ENCODE measurements at regions not wholly inside any gene's neighbourhood (a gene's known extent, or its start where the extent isn't known, plus 50 kb on each side); places are given as distances from the start of the nearest gene placed in this dataset.

DNA sequence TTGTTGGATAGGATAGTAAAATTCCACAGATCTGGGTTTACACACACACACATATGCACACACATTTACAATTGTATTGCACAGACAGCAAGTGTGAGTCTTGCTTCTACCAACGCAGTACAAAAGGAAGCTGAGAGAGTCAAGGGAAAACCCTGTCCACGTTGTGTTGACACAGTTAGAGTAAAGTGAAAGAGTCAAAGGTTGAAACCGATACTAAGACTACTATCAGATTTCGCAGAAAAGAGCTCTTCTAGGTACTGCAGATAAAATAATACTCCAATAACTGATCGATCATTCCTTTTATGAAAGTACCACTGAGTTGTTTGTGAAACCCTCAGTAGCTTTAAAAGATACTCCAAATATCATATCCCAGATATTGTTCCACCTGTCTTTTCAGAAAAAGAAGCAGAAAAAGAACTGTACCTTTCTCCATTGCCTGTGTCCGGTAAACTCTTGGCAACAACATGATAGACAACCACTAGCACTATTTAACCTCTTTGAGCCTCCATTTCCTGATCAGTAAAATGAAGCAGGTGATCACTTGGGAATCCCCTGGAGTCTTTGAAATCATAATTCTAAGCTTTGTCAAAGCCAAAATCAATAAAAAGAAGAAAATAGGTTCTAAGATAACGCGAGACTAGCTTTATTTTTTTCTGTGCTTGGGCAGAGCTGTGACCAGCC is 224.6 kb upstream of the FOXN3 start:
- no peak overlapping the region for H3K4me3 ChIP-seq (ENCODE audit: low read depth, low read length)
- no peak for DNase-seq (ENCODE audit: low read depth)

GRCh38 chr14:89640141-89640540 is 223.1 kb upstream of the FOXN3 start:
- no peak for DNase-seq (ENCODE audit: low read depth)
- no peak overlapping the region for H3K4me3 ChIP-seq (ENCODE audit: low read depth, low read length)

- no peak overlapping the region for H3K4me3 ChIP-seq (ENCODE audit: low read depth, low read length)
- no peak for DNase-seq (ENCODE audit: low read depth)
Observed at GRCh38 chr14:89639687-89640086, 222.7 kb upstream of the FOXN3 start.

- H3K4me3 ChIP-seq (ENCODE audit: low read depth, low read length), result no peak overlapping the region
- no peak for DNase-seq (ENCODE audit: low read depth)
Observed at GRCh38 chr14:89638891-89639290, 221.9 kb upstream of the FOXN3 start.

DNA sequence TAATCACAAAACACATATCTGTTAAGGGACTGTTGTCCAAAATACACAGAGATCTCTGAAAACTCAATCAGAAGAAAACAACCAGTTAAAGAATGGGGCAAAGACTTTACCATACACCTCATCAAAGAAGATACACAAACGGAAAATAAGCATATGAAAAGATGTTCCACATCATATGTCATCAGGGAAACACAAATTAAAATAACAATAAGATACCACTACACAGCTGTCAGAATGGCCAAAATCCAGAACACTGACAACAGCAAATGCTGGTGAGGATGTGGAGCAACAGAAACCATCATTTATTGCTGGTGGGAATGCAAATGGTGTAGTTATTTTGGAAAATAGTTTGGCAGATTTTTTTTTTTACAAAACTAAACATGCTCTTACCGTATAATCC is 220.5 kb upstream of the FOXN3 start:
- DNase-seq (ENCODE audit: low read depth), result no peak
- H3K4me3 ChIP-seq (ENCODE audit: low read depth, low read length), result no peak overlapping the region

DNA sequence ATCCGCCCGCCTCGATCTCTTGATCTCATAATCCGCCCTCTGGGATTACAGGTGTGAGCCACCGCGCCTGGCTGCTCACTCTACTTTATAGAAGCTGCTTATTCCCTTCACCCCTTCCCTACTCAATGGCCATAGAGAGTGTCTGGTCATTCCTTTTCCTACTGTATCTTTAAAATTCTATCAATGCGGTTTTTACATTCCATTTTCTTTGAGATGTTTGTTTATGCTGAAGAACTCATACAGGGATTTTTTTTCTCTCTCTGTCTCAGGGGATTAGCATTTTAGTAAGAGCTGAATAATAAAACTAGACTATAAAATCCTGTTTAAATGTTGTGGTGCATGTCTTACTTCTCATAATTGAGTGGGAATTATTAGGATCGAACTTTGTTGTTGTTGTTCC is 218.6 kb upstream of the FOXN3 start:
- H3K4me3 ChIP-seq (ENCODE audit: low read depth, low read length), result no peak overlapping the region

GRCh38 chr14:89634037-89634436 is 217.0 kb upstream of the FOXN3 start:
- no peak for DNase-seq (ENCODE audit: low read depth)
- no peak overlapping the region for H3K4me3 ChIP-seq (ENCODE audit: low read depth, low read length)

More for the DNA sequence above, 218.6 kb upstream of the FOXN3 start:
- DNase-seq (ENCODE audit: low read depth), result no peak

GRCh38 chr14:89630101-89630829 is 213.2 kb upstream of the FOXN3 start:
- no peak overlapping the region for H3K4me3 ChIP-seq (ENCODE audit: low read depth, low read length)
- DNase-seq (ENCODE audit: low read depth), result no peak

GRCh38 chr14:89629383-89629782 is 212.3 kb upstream of the FOXN3 start:
- no peak overlapping the region for H3K4me3 ChIP-seq (ENCODE audit: low read depth, low read length)
- DNase-seq (ENCODE audit: low read depth), result no peak

GRCh38 chr14:89628521-89628920 is 211.5 kb upstream of the FOXN3 start:
- no peak overlapping the region for H3K4me3 ChIP-seq (ENCODE audit: low read depth, low read length)
- DNase-seq (ENCODE audit: low read depth), result no peak

- H3K4me3 ChIP-seq (ENCODE audit: low read depth, low read length), result no peak overlapping the region
- DNase-seq (ENCODE audit: low read depth), result no peak
Observed at GRCh38 chr14:89626233-89626806, 209.3 kb upstream of the FOXN3 start.

- no peak overlapping the region for H3K4me3 ChIP-seq (ENCODE audit: low read depth, low read length)
- no peak for DNase-seq (ENCODE audit: low read depth)
Observed at GRCh38 chr14:89625731-89626232, 208.7 kb upstream of the FOXN3 start.

DNA sequence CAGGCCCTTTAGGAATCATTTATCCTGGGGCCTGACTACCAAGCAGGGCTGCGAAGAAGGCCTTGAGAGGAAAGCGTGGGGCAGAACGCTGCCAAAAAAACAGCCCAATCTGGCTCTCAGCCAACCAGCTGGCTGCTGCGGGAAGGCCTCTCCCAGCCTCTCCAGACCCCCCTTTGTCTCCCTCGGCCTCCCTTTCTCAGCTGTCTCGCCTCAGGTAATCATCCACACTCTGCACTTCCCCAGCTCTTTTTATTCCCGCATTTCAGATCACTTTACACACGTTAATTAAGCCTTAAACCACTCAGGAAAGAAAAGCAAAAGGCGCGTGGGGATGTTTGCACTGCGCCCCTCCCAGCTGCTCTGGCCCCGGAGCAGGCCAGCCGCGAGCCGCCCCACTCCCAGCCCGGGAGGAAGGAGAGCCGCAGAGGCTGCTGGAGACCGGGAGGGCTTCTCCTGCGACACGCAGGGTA is 208.2 kb upstream of the FOXN3 start:
- no peak for DNase-seq (ENCODE audit: low read depth)
- H3K4me3 ChIP-seq (ENCODE audit: low read depth, low read length), result no peak overlapping the region

- H3K4me3 ChIP-seq (ENCODE audit: low read depth, low read length), result no peak overlapping the region
- no peak for DNase-seq (ENCODE audit: low read depth)
Observed at GRCh38 chr14:89624500-89625156, 207.6 kb upstream of the FOXN3 start.

DNA sequence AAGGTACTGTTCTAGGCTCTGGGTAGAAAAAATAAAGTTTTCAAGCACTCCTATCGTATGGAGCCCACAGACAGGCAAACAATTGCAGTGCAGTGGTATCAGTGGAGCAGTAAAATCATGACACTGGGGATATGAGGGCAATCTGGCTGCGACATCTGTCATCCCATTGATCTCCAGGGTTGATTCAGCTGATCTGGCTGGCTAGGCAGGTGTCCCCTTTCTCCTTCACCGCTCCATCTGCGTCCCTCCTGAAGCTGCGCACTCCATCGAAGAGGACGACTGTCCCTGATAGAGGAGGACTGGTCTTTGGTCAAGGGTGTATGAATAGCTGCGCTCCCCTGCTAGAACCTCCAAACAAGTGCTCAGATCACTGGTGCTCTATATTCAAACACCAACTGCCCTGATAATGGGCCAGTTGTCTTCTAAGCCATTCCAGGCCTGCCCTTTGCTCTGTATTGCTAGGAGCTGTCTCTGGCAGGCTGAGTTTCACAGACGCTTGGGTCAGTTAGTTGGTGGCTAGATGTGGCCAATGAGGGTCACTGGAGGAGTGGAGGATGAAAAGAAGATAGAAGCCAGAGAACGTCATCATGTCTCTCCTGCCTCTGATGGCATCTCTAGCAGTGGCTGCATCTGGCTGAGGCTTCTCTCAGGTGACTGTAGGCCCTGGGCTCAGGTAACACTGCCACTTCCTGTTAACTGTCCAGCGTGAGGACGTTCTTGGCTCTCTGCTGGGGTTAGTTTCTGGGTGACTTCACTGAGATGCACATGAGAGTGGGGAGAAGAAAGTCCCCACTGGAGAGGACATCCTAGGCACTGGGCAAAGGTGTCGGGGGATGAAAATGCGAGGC is 205.0 kb upstream of the FOXN3 start:
- no peak for DNase-seq (ENCODE audit: low read depth)
- no peak overlapping the region for H3K4me3 ChIP-seq (ENCODE audit: low read depth, low read length)

- DNase-seq (ENCODE audit: low read depth), result no peak
Observed at GRCh38 chr14:89621009-89621421, 204.0 kb upstream of the FOXN3 start.

DNA sequence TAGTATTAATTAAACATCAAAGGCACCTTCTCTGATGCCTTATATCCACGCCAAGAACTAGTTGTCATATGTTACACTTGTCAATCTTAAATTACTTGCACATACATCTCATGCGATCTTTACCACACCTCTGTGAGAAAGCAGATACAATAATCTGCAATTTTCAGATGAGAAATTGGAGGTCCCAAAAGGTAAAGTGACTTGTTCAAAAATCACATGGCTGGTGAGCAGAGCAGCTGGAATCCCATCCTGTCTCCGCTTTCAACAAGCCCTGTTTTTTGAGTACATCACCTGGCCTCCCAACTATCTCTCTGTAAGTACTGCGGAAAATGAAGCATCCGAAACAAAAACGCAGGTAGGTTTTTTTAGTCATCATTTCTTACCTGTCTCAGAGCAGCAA is 203.4 kb upstream of the FOXN3 start:
- no peak for DNase-seq (ENCODE audit: low read depth)
- H3K4me3 ChIP-seq (ENCODE audit: low read depth, low read length), result no peak overlapping the region

More at GRCh38 chr14:89621009-89621421, 204.0 kb upstream of the FOXN3 start:
- no peak overlapping the region for H3K4me3 ChIP-seq (ENCODE audit: low read depth, low read length)

DNA sequence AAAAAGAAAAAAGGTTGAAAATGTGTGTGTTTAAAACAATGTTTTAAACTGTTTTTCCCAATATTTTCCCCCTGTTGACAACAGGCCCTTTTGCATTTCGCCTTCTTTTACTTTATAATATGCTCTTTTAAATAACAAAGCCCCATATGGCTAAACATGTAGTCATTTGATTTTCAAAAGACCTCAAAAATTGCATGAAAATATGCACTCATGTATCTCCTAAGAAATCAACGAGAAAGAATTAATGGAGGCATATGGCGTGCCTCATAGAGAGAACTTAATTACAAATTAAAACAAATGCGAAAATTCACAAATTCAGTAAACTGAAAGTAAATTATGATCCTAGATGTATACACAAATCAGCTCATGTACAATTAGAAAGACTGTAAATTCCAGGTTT is 202.6 kb upstream of the FOXN3 start:
- H3K4me3 ChIP-seq (ENCODE audit: low read depth, low read length), result peak overlapping the region; percentile 69
- DNase-seq (ENCODE audit: low read depth), result no peak
